ENCODE measurements at regions not wholly inside any gene's neighbourhood (a gene's known extent, or its start where the extent isn't known, plus 50 kb on each side); places are given as distances from the start of the nearest gene placed in this dataset.

DNA sequence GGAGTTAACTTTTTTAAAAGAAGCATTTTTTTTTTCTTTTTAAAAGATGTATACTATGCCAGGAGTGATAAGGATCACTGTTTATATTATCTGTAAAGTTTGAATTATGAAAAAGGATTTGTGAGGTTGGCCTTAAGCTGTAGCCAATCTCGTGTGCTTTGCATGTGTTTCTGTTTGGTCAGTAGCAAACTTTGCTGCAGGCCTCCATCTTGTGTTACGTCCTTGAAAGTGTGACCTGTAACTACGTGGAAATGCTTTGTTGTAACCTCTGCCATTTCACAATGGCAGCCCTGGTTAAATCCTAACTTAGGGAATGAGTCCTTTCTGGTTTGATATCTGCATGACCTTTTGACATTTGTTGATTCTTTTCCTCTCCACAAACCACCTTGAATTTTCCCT is 1345.6 kb downstream of the NSUN3 start:
- no peak overlapping the region for H3K27ac Mint-ChIP-seq (ENCODE audit: unreplicated experiment)
- peaks cover 8% of the 10 kb centered on the region for H3K4me1 Mint-ChIP-seq (ENCODE audit: low read depth, unreplicated experiment)
- intact Hi-C loops (cut with micrococcal nuclease; ENCODE audit: unreplicated experiment) = no loop called here
- no peak overlapping the region for H3K4me3 Mint-ChIP-seq (ENCODE audit: low read depth, unreplicated experiment)
- H3K27me3 Mint-ChIP-seq (ENCODE audit: unreplicated experiment) = no peaks in the 10 kb centered on the region
- no peak for TF ChIP-seq CTCF (IDR thresholded peaks at IDR 0.05; ENCODE audit: unreplicated experiment)
- peaks cover 3% of the 10 kb centered on the region for H3K9me3 Mint-ChIP-seq (ENCODE audit: low read depth, unreplicated experiment)
- H3K36me3 Mint-ChIP-seq (ENCODE audit: insufficient read depth, unreplicated experiment) = no peaks in the 10 kb centered on the region
- CTCF ChIA-PET = no interaction called here
- BruUV-seq (replicated peaks) = no TSS peak
- no peak for DNase-seq

DNA sequence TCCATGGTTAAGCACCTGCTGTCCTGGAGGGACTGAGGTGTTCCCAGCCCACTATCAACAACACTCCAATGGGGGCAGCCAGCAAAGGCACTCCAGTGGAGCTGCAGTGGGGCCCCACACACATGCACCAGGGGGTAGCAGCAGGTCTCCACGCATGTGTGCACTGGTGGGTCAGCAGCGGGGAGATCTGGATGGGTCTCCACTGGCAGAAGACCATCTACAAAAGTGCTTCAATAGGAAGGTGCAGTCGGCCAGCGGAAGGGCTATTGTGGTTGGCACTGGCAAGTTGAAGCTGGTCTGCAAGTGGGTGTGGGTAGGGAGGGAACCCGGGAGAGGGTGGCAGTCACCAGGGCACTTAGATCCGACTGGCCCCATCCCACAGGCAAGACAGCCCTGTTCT is 1355.4 kb downstream of the NSUN3 start:
- Mint-ChIP-seq H3K27ac (ENCODE audit: unreplicated experiment) (no peak overlapping the region), H3K27me3 (ENCODE audit: unreplicated experiment) (no peaks in the 10 kb centered on the region), H3K4me1 (ENCODE audit: low read depth, unreplicated experiment) (no peaks in the 10 kb centered on the region), H3K36me3 (ENCODE audit: insufficient read depth, unreplicated experiment) (no peaks in the 10 kb centered on the region), H3K9me3 (ENCODE audit: low read depth, unreplicated experiment) (peaks cover 10% of the 10 kb centered on the region), H3K4me3 (ENCODE audit: low read depth, unreplicated experiment) (no peak overlapping the region)
- CTCF ChIA-PET = no interaction called here
- no peak for DNase-seq
- no TSS peak for BruUV-seq (replicated peaks)
- no peak for TF ChIP-seq CTCF (IDR thresholded peaks at IDR 0.05; ENCODE audit: unreplicated experiment)
- intact Hi-C loops (cut with micrococcal nuclease; ENCODE audit: unreplicated experiment) = no loop called here

DNA sequence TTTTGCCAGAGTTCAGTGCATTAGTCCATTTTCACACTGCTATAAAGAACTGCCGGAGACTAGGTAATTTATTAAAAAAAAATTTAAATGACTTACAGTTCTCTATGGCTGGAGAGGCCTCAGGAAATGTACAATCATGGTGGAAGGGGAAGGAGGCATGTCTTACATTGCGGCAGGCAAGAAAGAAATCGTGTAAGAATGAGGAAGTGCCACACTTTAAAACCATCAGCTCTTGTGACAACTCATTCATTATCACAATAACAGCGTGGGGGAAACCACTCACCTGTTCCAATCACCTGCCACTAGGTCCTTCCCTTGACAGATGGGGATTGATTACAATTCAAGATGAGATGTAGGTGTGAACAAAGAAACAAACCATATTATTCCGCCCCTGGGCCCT is 1361.4 kb downstream of the NSUN3 start:
- DNase-seq = no peak
- H3K4me1 Mint-ChIP-seq (ENCODE audit: low read depth, unreplicated experiment) = no peaks in the 10 kb centered on the region
- CTCF ChIA-PET = no interaction called here
- no peaks in the 10 kb centered on the region for H3K9me3 Mint-ChIP-seq (ENCODE audit: low read depth, unreplicated experiment)
- no peaks in the 10 kb centered on the region for H3K36me3 Mint-ChIP-seq (ENCODE audit: insufficient read depth, unreplicated experiment)
- H3K27me3 Mint-ChIP-seq (ENCODE audit: unreplicated experiment) = no peaks in the 10 kb centered on the region
- no TSS peak for BruUV-seq (replicated peaks)
- H3K4me3 Mint-ChIP-seq (ENCODE audit: low read depth, unreplicated experiment) = no peak overlapping the region
- TF ChIP-seq CTCF (IDR thresholded peaks at IDR 0.05; ENCODE audit: unreplicated experiment) = no peak
- no peak overlapping the region for H3K27ac Mint-ChIP-seq (ENCODE audit: unreplicated experiment)
- intact Hi-C loops (cut with micrococcal nuclease; ENCODE audit: unreplicated experiment) = no loop called here

GRCh38 chr3:95434491-95434890 is 1371.6 kb downstream of the NSUN3 start:
- no peak overlapping the region for H3K4me3 Mint-ChIP-seq (ENCODE audit: low read depth, unreplicated experiment)
- TF ChIP-seq CTCF (IDR thresholded peaks at IDR 0.05; ENCODE audit: unreplicated experiment) = no peak
- no peaks in the 10 kb centered on the region for H3K9me3 Mint-ChIP-seq (ENCODE audit: low read depth, unreplicated experiment)
- DNase-seq = no peak
- H3K27me3 Mint-ChIP-seq (ENCODE audit: unreplicated experiment) = no peaks in the 10 kb centered on the region
- H3K27ac Mint-ChIP-seq (ENCODE audit: unreplicated experiment) = no peak overlapping the region
- H3K36me3 Mint-ChIP-seq (ENCODE audit: insufficient read depth, unreplicated experiment) = no peaks in the 10 kb centered on the region
- CTCF ChIA-PET = no interaction called here
- H3K4me1 Mint-ChIP-seq (ENCODE audit: low read depth, unreplicated experiment) = no peaks in the 10 kb centered on the region
- intact Hi-C loops (cut with micrococcal nuclease; ENCODE audit: unreplicated experiment) = no loop called here
- no TSS peak for BruUV-seq (replicated peaks)

- no peaks in the 10 kb centered on the region for H3K9me3 Mint-ChIP-seq (ENCODE audit: low read depth, unreplicated experiment)
- DNase-seq = no peak
- no peak for TF ChIP-seq CTCF (IDR thresholded peaks at IDR 0.05; ENCODE audit: unreplicated experiment)
- intact Hi-C loops (cut with micrococcal nuclease; ENCODE audit: unreplicated experiment) = no loop called here
- H3K4me3 Mint-ChIP-seq (ENCODE audit: low read depth, unreplicated experiment) = no peak overlapping the region
- no TSS peak for BruUV-seq (replicated peaks)
- H3K4me1 Mint-ChIP-seq (ENCODE audit: low read depth, unreplicated experiment) = no peaks in the 10 kb centered on the region
- CTCF ChIA-PET = interaction anchor here (0.6 kb wide), 1 partner anchor 481 kb away, joined by 3 read pairs; no protein-coding TSS in a partner anchor
- H3K36me3 Mint-ChIP-seq (ENCODE audit: insufficient read depth, unreplicated experiment) = no peaks in the 10 kb centered on the region
- no peak overlapping the region for H3K27ac Mint-ChIP-seq (ENCODE audit: unreplicated experiment)
- no peaks in the 10 kb centered on the region for H3K27me3 Mint-ChIP-seq (ENCODE audit: unreplicated experiment)
These were observed 1374.5 kb downstream of the NSUN3 start for GRCh38 chr3:95437409-95437808.
